GM12878 (cell line): ENCODE measurements at regions not wholly inside any gene's neighbourhood (a gene's known extent, or its start where the extent isn't known, plus 50 kb on each side); places are given as distances from the start of the nearest gene placed in this dataset.

Source experiments
- ATAC-seq: fragments of 200-7000 bp; cut with Tn5 transposase; 3 replicates; pipeline ENCODE4 v1.9.1; 2020; ENCODE audit warnings: mild to moderate bottlenecking, moderate library complexity
- BruUV-seq: library from RNA; stranded (reverse); fragments of 400-500 nt; replicated peaks from 2 replicates; lab custom pipeline; 2021; lab: Mats Ljungman, UMichigan
- CTCF ChIA-PET: fragments of 300-600 bp; sonication (Branson Sonifier 250); formaldehyde crosslinking; extraction: SDS; loops from one replicate; lab custom pipeline; 2021; ENCODE audit warnings: inconsistent platforms; lab: Yijun Ruan, JAX
- POLR2A ChIA-PET: fragments of 350-600 bp; formaldehyde crosslinking; extraction: SDS; loops from one replicate; lab custom pipeline; 2021; ENCODE audit warnings: inconsistent platforms; lab: Charles Lee
- RAD21 ChIA-PET: fragments of 300-600 bp; sonication (Branson Sonifier 250); formaldehyde crosslinking; loops from one replicate; lab custom pipeline; 2023; ENCODE audit warnings: antibody characterized with exemption; ENCODE audit not compliant: unreplicated experiment; lab: Charles Lee
- SMC1A ChIA-PET: fragments of 300-600 bp; sonication (Branson Sonifier 250); formaldehyde crosslinking; loops from one replicate; lab custom pipeline; 2023; ENCODE audit not compliant: unreplicated experiment, uncharacterized antibody; lab: Charles Lee
- DNase-seq: peaks from one replicate; pipeline ENCODE4 v3.0.0-alpha.2; 2011; ENCODE audit warnings: low read depth, low spot score
- FAIRE-seq: peaks from 3 replicates; lab custom pipeline; 2011; peaks lifted over from hg19 to GRCh38; lab: Jason Lieb, UNC
- H2AFZ ChIP-seq: 2 replicates; pipeline ENCODE4 v1.6.0; 2011; ENCODE audit warnings: low read depth, low read length, control low read depth; ENCODE audit not compliant: control insufficient read depth
- H3K27ac ChIP-seq: 2 replicates; pipeline ENCODE4 v1.5.1; 2011; ENCODE audit warnings: control low read depth; ENCODE audit not compliant: control insufficient read depth, insufficient read depth
- H3K27me3 ChIP-seq, 2 experiments: replicated peaks in 1 of 2; 2 replicates each; pipeline versions ENCODE4 v1.6.0 to v1.6.1; 2011; ENCODE audit warnings: low read length in 1 of 2; ENCODE audit not compliant: control insufficient read depth in 2 of 2, insufficient read depth in 2 of 2
- H3K36me3 ChIP-seq, 2 experiments: 2 replicates each; pipeline ENCODE4 v1.5.1; 2011; ENCODE audit warnings: low read length in 1 of 2; ENCODE audit not compliant: control insufficient read depth in 2 of 2, insufficient read depth in 2 of 2
- H3K4me1 ChIP-seq: 2 replicates; pipeline ENCODE4 v1.6.1; 2011; ENCODE audit warnings: mild to moderate bottlenecking, low read length, moderate library complexity, mixed read lengths; ENCODE audit not compliant: control insufficient read depth, insufficient read depth
- H3K4me2 ChIP-seq: 2 replicates; pipeline ENCODE4 v1.6.0; 2011; ENCODE audit warnings: control low read depth; ENCODE audit not compliant: control insufficient read depth, insufficient read depth
- H3K4me3 ChIP-seq: fragments of 200-600 bp; sonication (generic); 2 replicates; pipeline ENCODE4 v1.5.1; 2016
- H3K79me2 ChIP-seq: 2 replicates; pipeline ENCODE4 v1.6.0; 2011; ENCODE audit warnings: low read length; ENCODE audit not compliant: control insufficient read depth, insufficient read depth
- H3K9ac ChIP-seq: 2 replicates; pipeline ENCODE4 v1.8.0; 2011; ENCODE audit warnings: low read length, control low read depth, mixed read lengths; ENCODE audit not compliant: control insufficient read depth, insufficient read depth
- H3K9me3 ChIP-seq: replicated peaks from 3 replicates; pipeline ENCODE4 v1.5.1; 2011; ENCODE audit warnings: mild to moderate bottlenecking, low read length; ENCODE audit not compliant: control insufficient read depth, insufficient read depth
- H4K20me1 ChIP-seq: 2 replicates; pipeline ENCODE4 v1.6.0; 2011; ENCODE audit not compliant: control insufficient read depth, insufficient read depth
- CBX3 ChIP-seq: fragments of 200-600 bp; sonication (generic); IDR thresholded peaks from 2 replicates; pipeline ENCODE4 v1.6.1; 2016; ENCODE audit warnings: low read depth, borderline replicate concordance
- IKZF1 ChIP-seq: fragments of 450-650 bp; conservative IDR thresholded peaks from 2 replicates; pipeline ENCODE4 v1.6.1; 2017; ENCODE audit warnings: antibody characterized with exemption, mild to moderate bottlenecking
- IKZF2 ChIP-seq, 2 experiments: fragments of 450-650 bp; IDR thresholded peaks; 2 replicates each; pipeline ENCODE4 v1.6.1; 2017; ENCODE audit warnings: mild to moderate bottlenecking in 2 of 2, moderate library complexity in 2 of 2
- LARP7 ChIP-seq: fragments of 450-650 bp; IDR thresholded peaks from 2 replicates; pipeline ENCODE4 v1.6.1; 2017; ENCODE audit warnings: mild to moderate bottlenecking
- MXI1 ChIP-seq: fragments of 150-350 bp; IDR thresholded peaks from 2 replicates; pipeline ENCODE4 v1.6.1; 2011; ENCODE audit warnings: low read depth, mild to moderate bottlenecking, inconsistent platforms, low read length, improper control_type of control experiment
- NFYB ChIP-seq: IDR thresholded peaks from 2 replicates; pipeline ENCODE4 v1.6.1; 2011; ENCODE audit warnings: low read depth, mild to moderate bottlenecking, low read length, improper control_type of control experiment, moderate library complexity; ENCODE audit not compliant: insufficient read depth
- POU2F2 ChIP-seq: IDR thresholded peaks from 3 replicates; pipeline ENCODE4 v1.6.1; 2011; ENCODE audit warnings: low read depth, mild to moderate bottlenecking, low read length, borderline replicate concordance
- RAD21 ChIP-seq: IDR thresholded peaks from 2 replicates; pipeline ENCODE4 v1.6.1; 2011; ENCODE audit warnings: mild to moderate bottlenecking, low read depth, low read length, moderate library complexity; ENCODE audit not compliant: insufficient read depth
- RAD51 ChIP-seq: fragments of 450-650 bp; IDR thresholded peaks from 2 replicates; pipeline ENCODE4 v1.6.1; 2016; ENCODE audit warnings: moderate library complexity, mild to moderate bottlenecking, inconsistent platforms
- ZNF384 ChIP-seq: IDR thresholded peaks from 2 replicates; pipeline ENCODE4 v1.6.1; 2012; ENCODE audit warnings: low read depth, mild to moderate bottlenecking, low read length, improper control_type of control experiment, borderline replicate concordance
- WGBS: methylation state at CpG from one replicate; pipeline ENCODE4 v1.1.6; 2016; ENCODE audit warnings: low lambda C conversion rate; ENCODE audit not compliant: insufficient replicate concordance, insufficient coverage; ENCODE audit errors: missing lambda C conversion rate; 5-methylcytosine and 5-hydroxymethylcytosine counted together
- in situ Hi-C: fragments of 300-500 bp; cut with MboI; formaldehyde crosslinking; loops from 9 replicates; pipeline ENCODE4 v1.14.3; 2018; ENCODE audit warnings: mixed read lengths
- intact Hi-C: fragments of 100-400 bp; cut with micrococcal nuclease; formaldehyde crosslinking; loops from one replicate; pipeline ENCODE4 v1.14.2; 2022; ENCODE audit not compliant: unreplicated experiment
- TF ChIP-seq, protein P1 (sequence below): fragments of 450-650 bp; IDR thresholded peaks from 2 replicates; pipeline ENCODE4 v1.6.1; 2017; ENCODE audit warnings: mild to moderate bottlenecking, low read depth, inconsistent platforms; ENCODE audit not compliant: poor library complexity, severe bottlenecking

DNA sequence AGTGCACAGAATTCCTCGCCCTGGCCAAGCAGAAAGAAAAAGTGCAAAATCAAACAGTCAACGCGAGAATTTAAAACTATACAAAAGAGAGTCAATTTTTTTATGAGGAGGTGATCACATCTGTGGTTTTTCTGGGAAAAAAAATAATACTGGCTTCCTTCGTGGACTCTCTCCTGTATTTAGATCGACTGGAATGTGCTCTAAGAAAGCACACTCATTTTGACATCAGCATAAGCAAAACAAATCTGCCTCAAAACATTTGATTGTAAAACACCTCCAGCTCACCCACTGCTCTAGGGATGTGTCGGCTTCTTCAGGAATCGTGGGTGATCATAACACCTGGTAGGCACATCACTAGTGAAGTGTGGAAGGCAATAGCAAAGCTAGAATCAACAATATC lies 417.4 kb upstream of the FAT1 start (continued):
- TF ChIP-seq IKZF2 (IDR thresholded peaks at IDR 0.05) (no peak), CBX3 (no peak), RAD51 (no peak), LARP7 (no peak), NFYB (no peak), POU2F2 (no peak)
- TF ChIP-seq, all 136 proteins: peak for 0

DNA sequence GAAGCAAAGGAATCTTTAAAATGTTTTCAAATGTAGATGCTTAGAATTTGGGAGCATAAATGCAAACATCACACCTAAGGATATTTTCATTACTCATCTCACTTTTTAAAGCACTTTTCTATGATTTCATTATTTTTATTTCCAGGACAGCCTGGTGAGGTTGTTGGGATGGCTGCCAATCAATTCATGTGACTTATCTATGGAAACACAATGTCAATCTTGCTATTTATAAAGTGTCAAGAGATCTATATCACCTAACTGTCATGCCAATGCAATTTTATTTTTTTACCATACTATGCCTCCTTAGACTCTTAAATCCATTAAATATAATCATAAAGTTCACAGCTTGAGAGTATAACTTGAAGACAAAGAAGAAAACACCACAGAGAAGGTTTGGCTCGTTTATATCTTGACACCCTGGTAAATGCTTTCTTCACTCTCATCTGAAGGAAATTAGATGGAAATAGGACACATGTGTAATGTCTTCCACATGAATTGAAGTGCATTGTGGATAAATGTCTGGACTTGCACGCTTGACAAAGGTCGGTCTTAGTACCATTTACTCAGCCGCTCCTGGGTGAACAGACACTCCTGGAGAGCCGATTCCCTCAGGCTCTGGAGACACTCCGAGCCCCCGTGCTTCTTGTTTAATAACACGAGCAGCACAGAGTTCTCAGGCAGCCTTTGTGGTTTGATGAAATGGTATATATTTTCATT lies 425.7 kb upstream of the FAT1 start:
- H3K27me3 ChIP-seq = no peaks in the 10 kb centered on the region
- intact Hi-C loops = no loop called here
- ChIA-PET SMC1A (no interaction called here), POLR2A (no interaction called here), RAD21 (no interaction called here), CTCF (no interaction called here)
- H4K20me1 ChIP-seq = no peaks in the 10 kb centered on the region
- H3K79me2 ChIP-seq = no peaks in the 10 kb centered on the region
- 15% methylated on average over 8 of the region's 8 CpGs for whole genome bisulfite sequencing
- H3K4me3 ChIP-seq = no peak overlapping the region
- H3K36me3 ChIP-seq = no peaks in the 10 kb centered on the region
- in situ Hi-C loops = no loop called here
- ATAC-seq = no peak
- no peaks in the 10 kb centered on the region for H3K4me1 ChIP-seq
- no peak overlapping the region for H2AFZ ChIP-seq
- no peaks in the 10 kb centered on the region for H3K9me3 ChIP-seq
- no TSS peak for BruUV-seq
- no peak overlapping the region for H3K9ac ChIP-seq
- no peak for DNase-seq
- no peak for FAIRE-seq
- H3K4me2 ChIP-seq = no peak overlapping the region
- no peak for TF ChIP-seq RAD21
- no peak for TF ChIP-seq IKZF1
- TF ChIP-seq ZNF384 = no peak
- TF ChIP-seq, protein P1, sequence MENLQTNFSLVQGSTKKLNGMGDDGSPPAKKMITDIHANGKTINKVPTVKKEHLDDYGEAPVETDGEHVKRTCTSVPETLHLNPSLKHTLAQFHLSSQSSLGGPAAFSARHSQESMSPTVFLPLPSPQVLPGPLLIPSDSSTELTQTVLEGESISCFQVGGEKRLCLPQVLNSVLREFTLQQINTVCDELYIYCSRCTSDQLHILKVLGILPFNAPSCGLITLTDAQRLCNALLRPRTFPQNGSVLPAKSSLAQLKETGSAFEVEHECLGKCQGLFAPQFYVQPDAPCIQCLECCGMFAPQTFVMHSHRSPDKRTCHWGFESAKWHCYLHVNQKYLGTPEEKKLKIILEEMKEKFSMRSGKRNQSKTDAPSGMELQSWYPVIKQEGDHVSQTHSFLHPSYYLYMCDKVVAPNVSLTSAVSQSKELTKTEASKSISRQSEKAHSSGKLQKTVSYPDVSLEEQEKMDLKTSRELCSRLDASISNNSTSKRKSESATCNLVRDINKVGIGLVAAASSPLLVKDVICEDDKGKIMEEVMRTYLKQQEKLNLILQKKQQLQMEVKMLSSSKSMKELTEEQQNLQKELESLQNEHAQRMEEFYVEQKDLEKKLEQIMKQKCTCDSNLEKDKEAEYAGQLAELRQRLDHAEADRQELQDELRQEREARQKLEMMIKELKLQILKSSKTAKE = no peak
- no peak for TF ChIP-seq MXI1
- H3K27ac ChIP-seq = no peak overlapping the region
